Suprapubic skin (tissue), 3 donors: ENCODE measurements at regions not wholly inside any gene's neighbourhood (a gene's known extent, or its start where the extent isn't known, plus 50 kb on each side); places are given as distances from the start of the nearest gene placed in this dataset.

Source experiments
- CTCF ChIP-seq, 2 donors: fragments of 200-600 bp in 1 of 2; fragments of 450-650 bp in 1 of 2; sonication (generic) in 1 of 2; IDR thresholded peaks; one replicate each; pipeline ENCODE4 v1.5.1; 2016 to 2019; ENCODE audit warnings: antibody characterized with exemption in 2 of 2, mild to moderate bottlenecking in 1 of 2, moderate library complexity in 1 of 2
- POLR2AphosphoS5 ChIP-seq, 3 donors: sonication (generic); formaldehyde crosslinking; IDR thresholded peaks; one replicate each; pipeline ENCODE4 v1.6.1; 2017; ENCODE audit warnings: antibody characterized with exemption in 3 of 3

DNA sequence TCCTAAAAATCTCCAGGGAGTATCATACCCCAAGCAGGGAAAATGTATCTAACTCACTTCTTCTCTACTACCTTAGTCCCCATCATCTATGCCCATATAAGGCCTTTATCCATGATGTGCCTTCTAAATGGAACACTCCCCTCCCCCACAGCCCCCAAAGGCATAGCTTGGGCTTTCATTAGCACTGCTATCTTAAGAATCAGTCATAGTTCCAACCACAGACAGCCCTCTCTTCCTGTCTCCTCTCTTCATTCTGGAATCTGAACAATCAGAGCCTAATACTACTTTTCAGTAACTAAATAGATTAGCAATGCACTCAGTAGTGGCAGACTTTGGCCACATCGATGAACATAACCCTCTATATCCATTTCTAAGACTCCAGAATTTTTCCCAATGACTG, 313.2 kb upstream of the DKK2 start:
- TF ChIP-seq CTCF (IDR thresholded peaks at IDR 0.05) (no peak), POLR2AphosphoS5 (IDR thresholded peaks at IDR 0.05) (no peak)
